GM12878 (cell line): ENCODE measurements at regions not wholly inside any gene's neighbourhood (a gene's known extent, or its start where the extent isn't known, plus 50 kb on each side); places are given as distances from the start of the nearest gene placed in this dataset.

Experiments used
- CTCF ChIP-seq, 3 experiments: IDR thresholded peaks in 2 of 3; conservative IDR thresholded peaks in 1 of 3; 2 replicates each; pipeline ENCODE4 v1.5.1; 2011; ENCODE audit warnings: low read depth in 3 of 3, low read length in 3 of 3, mild to moderate bottlenecking in 3 of 3, control low read depth in 2 of 3, moderate library complexity in 2 of 3, inconsistent platforms in 1 of 3, mixed read lengths in 1 of 3; ENCODE audit not compliant: control insufficient read depth in 2 of 3, insufficient read depth in 1 of 3; ENCODE audit errors: extremely low read depth in 1 of 3
- EP300 ChIP-seq, 2 experiments: fragments of 150-350 bp in 1 of 2; IDR thresholded peaks; 2 replicates each; pipeline ENCODE4 v1.6.1; 2011 to 2012; ENCODE audit warnings: low read depth in 2 of 2, low read length in 2 of 2, borderline replicate concordance in 1 of 2, improper control_type of control experiment in 1 of 2, inconsistent platforms in 1 of 2; ENCODE audit not compliant: control insufficient read depth in 1 of 2
- IRF3 ChIP-seq: fragments of 450-650 bp; IDR thresholded peaks from 2 replicates; pipeline ENCODE4 v1.6.1; 2014; ENCODE audit warnings: mild to moderate bottlenecking
- IRF4 ChIP-seq: IDR thresholded peaks from 2 replicates; pipeline ENCODE4 v1.6.1; 2011; ENCODE audit warnings: low read depth, low read length
- NR2F1 ChIP-seq: fragments of 450-650 bp; conservative IDR thresholded peaks from 2 replicates; pipeline ENCODE4 v1.6.1; 2017; ENCODE audit warnings: mild to moderate bottlenecking
- TARDBP ChIP-seq: IDR thresholded peaks from 2 replicates; pipeline ENCODE4 v1.6.1; 2016; ENCODE audit warnings: borderline replicate concordance

GRCh38 chrX:39939678-39940077, 158.1 kb downstream of the BCOR start:
- TF ChIP-seq CTCF (IDR thresholded peaks at IDR 0.05 in 2 of 3, conservative IDR thresholded peaks at IDR 0.05 in 1 of 3; ENCODE audit: control insufficient read depth in 2 of 3, extremely low read depth in 1 of 3, insufficient read depth in 1 of 3, low read depth in 3 of 3, low read length in 3 of 3) (no peak), NR2F1 (no peak), TARDBP (no peak), IRF3 (no peak), EP300 (IDR thresholded peaks at IDR 0.05; ENCODE audit: borderline replicate concordance in 1 of 2, control insufficient read depth in 1 of 2, low read depth in 2 of 2, low read length in 2 of 2) (no peak), IRF4 (no peak)
